ENCODE measurements at regions not wholly inside any gene's neighbourhood (a gene's known extent, or its start where the extent isn't known, plus 50 kb on each side); places are given as distances from the start of the nearest gene placed in this dataset.
"Not testable (repeated sequence)": the region's sequence is repeated elsewhere in the genome, so short reads cannot be mapped to it uniquely, and the experiment has no call there.

GRCh38 chr20:12936524-12936923, 72.2 kb upstream of the SPTLC3 start:
- no peak for DNase-seq

GRCh38 chr20:12941025-12941424, 67.7 kb upstream of the SPTLC3 start:
- no peak for DNase-seq

- no peak for DNase-seq
Observed at GRCh38 chr20:12942123-12942522, 66.6 kb upstream of the SPTLC3 start.

- DNase-seq, result no peak
Observed at GRCh38 chr20:12946789-12947188, 62.0 kb upstream of the SPTLC3 start.

GRCh38 chr20:12947691-12948090, 61.1 kb upstream of the SPTLC3 start:
- DNase-seq, result no peak

- no peak for DNase-seq
Observed at GRCh38 chr20:12949429-12949980, 59.3 kb upstream of the SPTLC3 start.

GRCh38 chr20:12954254-12954653, 54.5 kb upstream of the SPTLC3 start:
- not testable (repeated sequence) for DNase-seq

- DNase-seq, result no peak
Observed at GRCh38 chr20:12955611-12956010, 53.2 kb upstream of the SPTLC3 start.

- no peak for DNase-seq
Observed at GRCh38 chr20:12956303-12956702, 52.5 kb upstream of the SPTLC3 start.

GRCh38 chr20:12957968-12958367, 50.8 kb upstream of the SPTLC3 start:
- DNase-seq, result no peak
